Esophagus (tissue), 2 donors: ENCODE measurements at regions not wholly inside any gene's neighbourhood (a gene's known extent, or its start where the extent isn't known, plus 50 kb on each side); places are given as distances from the start of the nearest gene placed in this dataset.

ENCODE experiments used
- H3K27ac ChIP-seq, 2 donors: one replicate each; pipeline ENCODE4 v1.5.1; 2013; ENCODE audit warnings: low read depth in 2 of 2, mild to moderate bottlenecking in 2 of 2, inconsistent platforms in 1 of 2, low read length in 1 of 2, moderate library complexity in 1 of 2
- H3K27me3 ChIP-seq, 2 donors: one replicate each; pipeline ENCODE4 v1.6.1; 2013; ENCODE audit warnings: low read length in 2 of 2, control low read depth in 1 of 2, mild to moderate bottlenecking in 1 of 2; ENCODE audit not compliant: insufficient read depth in 2 of 2, control insufficient read depth in 1 of 2
- H3K36me3 ChIP-seq, 2 donors: one replicate each; pipeline ENCODE4 v1.6.1; 2013; ENCODE audit warnings: low read length in 1 of 2; ENCODE audit not compliant: control insufficient read depth in 2 of 2, insufficient read depth in 2 of 2
- H3K4me1 ChIP-seq, 2 donors: one replicate each; pipeline ENCODE4 v1.6.1; 2013; ENCODE audit warnings: low read length in 1 of 2; ENCODE audit not compliant: control insufficient read depth in 2 of 2, insufficient read depth in 2 of 2
- H3K4me3 ChIP-seq, 2 donors: one replicate each; pipeline ENCODE4 v1.5.1; 2013; ENCODE audit warnings: low read length in 2 of 2, mild to moderate bottlenecking in 2 of 2, low read depth in 1 of 2, moderate library complexity in 1 of 2
- H3K9me3 ChIP-seq, 2 donors: one replicate each; pipeline ENCODE4 v1.6.1; 2013; ENCODE audit warnings: mild to moderate bottlenecking in 2 of 2, low read depth in 1 of 2, low read length in 1 of 2, moderate library complexity in 1 of 2; ENCODE audit not compliant: control insufficient read depth in 2 of 2, insufficient read depth in 1 of 2
- WGBS, 2 donors: extraction: QIAGEN DNeasy Blood & Tissue Kit; methylation state at CpG; one replicate each; pipeline ENCODE4 v1.1.7; 2013; 5-methylcytosine and 5-hydroxymethylcytosine counted together
- donor health status: healthy with polysubstance abuse.
- donor health status: Bipolar disorder and iron deficiency.

DNA sequence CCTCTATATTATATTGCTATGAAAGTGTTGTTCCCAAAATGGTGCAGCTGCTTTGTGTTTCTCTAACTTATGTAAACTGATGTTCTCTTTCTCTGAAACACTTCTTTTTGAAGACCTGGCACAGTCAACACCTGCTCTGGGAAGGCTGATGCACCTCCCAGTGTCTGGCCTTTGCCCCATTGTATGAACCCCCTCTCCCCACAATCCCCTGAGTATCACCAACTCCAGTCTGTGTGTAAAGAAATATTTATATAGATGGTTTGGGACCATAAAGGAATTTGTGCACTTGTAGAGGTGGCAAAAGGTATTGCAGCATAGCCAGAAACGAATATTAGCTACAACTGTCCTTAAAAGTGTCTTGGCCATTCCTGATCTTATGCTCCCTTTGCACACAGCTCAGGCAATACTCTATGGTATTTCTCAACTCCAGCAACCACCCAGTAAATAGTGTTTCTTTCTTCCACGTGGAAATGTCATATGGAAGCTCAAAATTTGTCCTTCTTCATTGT, 365.2 kb upstream of the DDI1 start:
- 59 to 65% methylated on average over 2 of the region's 2 CpGs for whole genome bisulfite sequencing, 2 donors

DNA sequence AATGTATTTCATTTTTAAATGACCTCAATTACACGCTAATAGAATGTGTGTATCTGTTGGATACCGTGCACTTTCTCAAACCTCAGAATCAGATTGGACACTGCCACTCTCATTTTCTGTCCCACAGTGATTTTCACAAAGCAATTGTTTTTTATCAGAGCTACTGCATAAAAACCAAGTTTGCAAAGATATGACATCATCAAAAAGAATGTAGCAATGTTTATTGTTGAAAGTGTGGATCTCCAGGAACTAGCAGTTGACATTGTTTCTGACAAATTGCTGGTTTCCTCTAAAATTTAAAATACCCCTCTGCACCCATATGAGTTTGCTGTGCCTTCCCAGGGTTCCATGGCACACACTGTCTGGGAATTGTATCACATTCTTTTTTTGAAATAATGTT, 362.7 kb upstream of the DDI1 start:
- H3K4me3 ChIP-seq, result no peak overlapping the region
- 84 to 86% methylated on average over 2 of the region's 2 CpGs for WGBS, 2 donors

More for the DNA sequence above, 365.2 kb upstream of the DDI1 start:
- no peaks in the 10 kb centered on the region for H3K36me3 ChIP-seq
- H3K27ac ChIP-seq, result no peak overlapping the region
- no peak overlapping the region for H3K4me3 ChIP-seq
- H3K9me3 ChIP-seq, result no peaks in the 10 kb centered on the region
- no peaks in the 10 kb centered on the region for H3K4me1 ChIP-seq
- H3K27me3 ChIP-seq, result no peaks in the 10 kb centered on the region

DNA sequence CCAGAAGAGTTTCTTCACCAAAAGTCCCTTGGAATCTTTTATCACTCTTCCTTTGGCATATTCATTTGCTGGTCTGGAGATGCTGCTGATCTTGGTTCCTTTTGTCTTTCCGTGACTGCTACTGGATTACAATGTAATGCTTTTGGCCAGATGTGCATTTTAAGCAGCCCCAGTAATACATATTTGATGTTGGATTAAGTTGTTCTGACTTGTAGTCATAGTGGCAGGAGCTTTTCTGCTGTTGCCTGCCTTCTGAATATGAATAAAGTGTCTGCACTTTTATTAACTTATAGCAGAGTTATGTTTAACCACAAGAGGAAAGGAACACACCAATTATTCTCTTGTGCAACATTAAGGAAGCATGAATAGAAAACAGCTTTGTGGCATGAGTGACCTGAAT, 360.0 kb upstream of the DDI1 start:
- Histone ChIP-seq H3K27me3 (no peaks in the 10 kb centered on the region), H3K9me3 (no peaks in the 10 kb centered on the region), H3K4me3 (no peak overlapping the region), H3K4me1 (no peaks in the 10 kb centered on the region), H3K36me3 (no peaks in the 10 kb centered on the region), H3K27ac (no peak overlapping the region)
- WGBS, 2 donors, result 38 to 43% methylated on average over 1 of the region's 1 CpG

More for the DNA sequence above, 362.7 kb upstream of the DDI1 start:
- no peaks in the 10 kb centered on the region for H3K27me3 ChIP-seq
- H3K4me1 ChIP-seq, result no peaks in the 10 kb centered on the region
- H3K36me3 ChIP-seq, result no peaks in the 10 kb centered on the region
- H3K9me3 ChIP-seq, result no peaks in the 10 kb centered on the region
- no peak overlapping the region for H3K27ac ChIP-seq

DNA sequence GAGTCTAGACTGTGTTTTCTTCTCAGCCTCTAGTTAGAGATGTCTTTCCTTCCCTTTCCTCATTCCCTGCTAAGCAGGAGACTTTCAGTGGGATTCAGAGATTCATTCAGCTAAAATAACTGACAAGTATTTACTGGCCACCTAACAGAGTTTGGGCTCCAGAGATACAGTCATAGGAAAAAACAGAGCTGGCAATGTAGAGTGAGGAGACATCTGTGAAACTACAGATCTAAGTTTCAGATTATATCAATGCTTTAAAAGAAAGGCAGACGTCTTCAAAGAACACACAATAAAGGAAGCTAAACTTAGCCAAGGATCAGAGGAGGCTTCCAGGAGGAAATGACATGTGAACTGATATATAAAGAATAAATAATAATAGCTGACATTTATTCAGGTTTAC, 355.6 kb upstream of the DDI1 start:
- no peak overlapping the region for H3K4me3 ChIP-seq
- H3K9me3 ChIP-seq, result no peaks in the 10 kb centered on the region
- H3K27me3 ChIP-seq, result no peaks in the 10 kb centered on the region
- H3K4me1 ChIP-seq, result no peaks in the 10 kb centered on the region
- no peak overlapping the region for H3K27ac ChIP-seq
- no peaks in the 10 kb centered on the region for H3K36me3 ChIP-seq
- 34 to 46% methylated on average over 1 of the region's 1 CpG for WGBS, 2 donors

DNA sequence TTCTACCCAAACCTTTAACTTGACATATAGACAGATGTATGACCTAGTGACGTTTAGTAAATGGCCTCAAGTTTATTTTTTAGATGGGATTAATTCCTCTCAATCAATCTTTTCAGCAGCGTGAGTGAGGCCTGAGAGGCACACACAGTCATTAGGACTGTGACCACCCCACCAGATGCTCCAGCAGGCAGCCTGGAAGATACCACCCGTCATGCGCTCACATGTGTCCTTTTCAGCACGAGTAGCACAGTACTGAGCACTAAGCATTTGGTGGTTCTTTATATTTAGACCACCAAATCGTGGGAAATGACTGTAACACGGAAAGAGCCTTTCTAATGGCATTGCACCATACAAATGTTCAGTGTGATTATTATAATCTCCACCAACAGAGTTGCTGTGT, 354.6 kb upstream of the DDI1 start:
- H3K27me3 ChIP-seq, result no peaks in the 10 kb centered on the region
- WGBS, 2 donors, result 63 to 68% methylated on average over 7 of the region's 7 CpGs
- no peaks in the 10 kb centered on the region for H3K4me1 ChIP-seq
- H3K4me3 ChIP-seq, result no peak overlapping the region
- H3K9me3 ChIP-seq, result no peaks in the 10 kb centered on the region
- no peaks in the 10 kb centered on the region for H3K36me3 ChIP-seq
- H3K27ac ChIP-seq, result no peak overlapping the region

DNA sequence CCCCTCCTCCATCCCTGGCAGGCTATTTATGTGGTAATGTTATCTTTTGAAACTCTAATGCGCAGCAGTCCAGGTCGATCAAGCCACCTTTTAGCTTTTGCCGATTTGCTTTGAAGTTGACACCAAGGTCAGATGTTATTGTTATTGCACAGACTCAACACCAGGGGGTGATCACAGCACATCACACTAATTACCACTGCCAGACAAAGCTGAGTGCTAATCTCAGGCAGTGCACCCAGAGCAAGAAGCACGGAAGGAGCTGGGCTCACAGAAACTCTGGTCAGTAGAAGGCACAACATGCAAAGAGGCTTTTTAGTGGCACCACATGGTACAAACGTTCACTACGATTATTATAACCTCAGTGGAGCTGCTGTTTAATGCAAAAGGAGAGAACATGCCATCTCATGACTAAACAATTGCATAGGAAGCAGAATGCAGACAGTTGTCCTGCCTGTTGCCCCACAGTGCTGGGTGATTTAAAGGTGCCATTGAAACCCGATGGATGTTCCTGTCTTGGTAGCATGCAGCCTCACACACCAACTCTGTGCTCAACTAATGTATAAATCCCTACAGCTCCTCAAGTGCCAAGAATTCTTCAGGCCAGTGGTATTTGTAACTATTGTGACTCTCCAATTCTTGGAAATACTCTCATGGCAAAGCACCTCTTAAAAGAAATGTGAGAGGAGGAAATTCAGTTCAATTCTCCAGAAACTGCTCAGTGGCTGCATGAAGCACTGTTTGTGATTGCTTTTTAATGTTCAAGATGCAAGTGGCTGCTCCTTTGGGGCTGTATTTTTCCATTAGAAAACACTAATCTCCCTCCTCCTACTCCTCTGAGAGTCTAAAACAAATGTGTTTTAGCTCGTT, 353.9 kb upstream of the DDI1 start:
- H3K4me3 ChIP-seq, result no peak overlapping the region
- no peaks in the 10 kb centered on the region for H3K27me3 ChIP-seq
- no peak overlapping the region for H3K27ac ChIP-seq
- no peaks in the 10 kb centered on the region for H3K9me3 ChIP-seq
- H3K4me1 ChIP-seq, result no peaks in the 10 kb centered on the region
- no peaks in the 10 kb centered on the region for H3K36me3 ChIP-seq
- WGBS, 2 donors, result 13 to 15% methylated on average over 8 of the region's 8 CpGs

DNA sequence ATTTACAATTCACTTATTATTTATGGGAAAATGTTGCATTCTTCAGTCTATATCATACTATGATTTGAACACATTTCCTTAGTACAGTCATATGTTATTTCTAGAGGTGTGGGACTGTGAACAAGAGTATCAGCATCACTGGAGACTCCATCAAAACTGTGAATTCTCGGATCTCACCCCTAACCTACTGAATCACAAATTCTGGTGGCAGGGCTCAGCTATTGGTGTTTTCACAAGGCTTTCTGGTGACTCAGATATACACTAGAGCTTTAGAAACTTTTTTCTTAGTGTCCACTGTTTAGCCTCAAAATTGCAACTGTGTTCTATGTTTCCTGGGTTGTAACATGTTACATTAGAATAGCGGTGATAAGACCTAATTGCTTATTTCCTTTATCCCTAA, 352.9 kb upstream of the DDI1 start:
- 86 to 93% methylated on average over 2 of the region's 2 CpGs for WGBS, 2 donors
- no peaks in the 10 kb centered on the region for H3K9me3 ChIP-seq
- H3K4me1 ChIP-seq, result no peaks in the 10 kb centered on the region
- no peaks in the 10 kb centered on the region for H3K36me3 ChIP-seq
- H3K27me3 ChIP-seq, result no peaks in the 10 kb centered on the region
- no peak overlapping the region for H3K4me3 ChIP-seq
- no peak overlapping the region for H3K27ac ChIP-seq

DNA sequence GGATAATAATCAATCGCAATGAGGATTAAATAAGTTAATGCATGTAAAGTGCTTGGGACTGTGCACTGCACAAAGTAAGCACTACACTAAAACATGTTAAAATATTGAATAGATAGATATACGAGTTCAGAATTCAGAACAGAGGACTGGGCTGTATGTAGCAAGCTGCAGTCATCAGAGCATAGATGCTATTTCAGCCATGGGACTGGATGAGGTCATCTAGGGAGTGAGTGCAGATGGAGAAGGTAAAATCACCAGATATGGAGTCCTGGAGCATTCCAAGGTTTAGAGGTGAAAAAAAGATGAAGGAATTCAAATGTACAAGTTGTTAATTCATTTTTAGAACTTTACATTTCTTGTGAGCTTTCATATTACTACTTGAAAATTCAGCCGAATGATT, 347.5 kb upstream of the DDI1 start:
- Histone ChIP-seq H3K27me3 (no peaks in the 10 kb centered on the region), H3K4me1 (no peaks in the 10 kb centered on the region), H3K27ac (no peak overlapping the region), H3K9me3 (no peaks in the 10 kb centered on the region), H3K36me3 (no peaks in the 10 kb centered on the region), H3K4me3 (no peak overlapping the region)
- WGBS, 2 donors, result 80 to 88% methylated on average over 3 of the region's 3 CpGs

DNA sequence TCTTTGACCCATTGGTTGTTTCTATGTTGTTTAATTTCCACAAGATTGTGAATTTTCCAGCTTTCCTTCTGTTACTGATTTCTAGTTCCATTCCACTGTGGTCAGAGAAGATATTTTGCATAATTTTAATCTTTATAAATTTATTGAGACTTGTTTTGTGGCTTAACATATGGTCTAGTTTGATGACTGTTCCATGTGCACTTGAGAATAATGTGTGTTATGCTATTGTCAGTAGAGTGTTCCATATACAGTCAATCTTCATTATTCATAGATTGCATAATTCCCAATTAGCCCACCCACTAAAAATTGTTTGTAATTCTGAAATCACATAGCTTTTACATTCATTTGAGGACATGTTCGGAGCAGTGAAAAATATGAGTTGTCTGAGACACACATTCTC, 346.1 kb upstream of the DDI1 start:
- 63 to 97% methylated on average over 1 of the region's 1 CpG for WGBS, 2 donors
- Histone ChIP-seq H3K9me3 (no peaks in the 10 kb centered on the region), H3K4me3 (no peak overlapping the region), H3K4me1 (no peaks in the 10 kb centered on the region), H3K27ac (no peak overlapping the region), H3K27me3 (no peaks in the 10 kb centered on the region), H3K36me3 (no peaks in the 10 kb centered on the region)

DNA sequence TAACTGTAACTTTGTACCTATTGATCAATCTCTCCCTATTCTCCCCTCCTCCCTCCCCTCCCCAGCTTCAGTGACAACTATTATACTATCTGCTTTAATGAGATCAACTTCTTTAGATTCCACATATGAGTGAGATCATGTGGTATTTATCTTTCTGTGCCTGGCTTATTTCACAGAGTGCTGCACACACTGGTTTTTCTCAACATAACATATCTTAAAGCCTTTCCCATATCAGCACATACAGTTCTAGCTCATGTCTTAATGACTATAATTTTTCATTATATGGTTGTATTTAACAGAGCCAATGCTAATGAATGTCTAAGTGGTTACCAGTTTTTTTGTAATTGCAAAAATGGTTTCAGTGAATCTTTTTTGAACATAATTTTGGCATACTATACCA, 340.3 kb upstream of the DDI1 start:
- Histone ChIP-seq H3K27me3 (no peaks in the 10 kb centered on the region), H3K27ac (no peak overlapping the region), H3K4me3 (no peak overlapping the region), H3K36me3 (no peaks in the 10 kb centered on the region), H3K4me1 (no peaks in the 10 kb centered on the region), H3K9me3 (no peaks in the 10 kb centered on the region)
